GM12878 (cell line): ENCODE measurements at regions not wholly inside any gene's neighbourhood (a gene's known extent, or its start where the extent isn't known, plus 50 kb on each side); places are given as distances from the start of the nearest gene placed in this dataset.

ENCODE experiments used
- ATAC-seq: fragments of 200-7000 bp; cut with Tn5 transposase; 3 replicates; pipeline ENCODE4 v1.9.1; 2020; ENCODE audit warnings: mild to moderate bottlenecking, moderate library complexity
- BruUV-seq: library from RNA; stranded (reverse); fragments of 400-500 nt; replicated peaks from 2 replicates; lab custom pipeline; 2021; lab: Mats Ljungman, UMichigan
- CTCF ChIA-PET: fragments of 300-600 bp; sonication (Branson Sonifier 250); formaldehyde crosslinking; extraction: SDS; loops from one replicate; lab custom pipeline; 2021; ENCODE audit warnings: inconsistent platforms; lab: Yijun Ruan, JAX
- POLR2A ChIA-PET: fragments of 350-600 bp; formaldehyde crosslinking; extraction: SDS; loops from one replicate; lab custom pipeline; 2021; ENCODE audit warnings: inconsistent platforms; lab: Charles Lee
- RAD21 ChIA-PET: fragments of 300-600 bp; sonication (Branson Sonifier 250); formaldehyde crosslinking; loops from one replicate; lab custom pipeline; 2023; ENCODE audit warnings: antibody characterized with exemption; ENCODE audit not compliant: unreplicated experiment; lab: Charles Lee
- SMC1A ChIA-PET: fragments of 300-600 bp; sonication (Branson Sonifier 250); formaldehyde crosslinking; loops from one replicate; lab custom pipeline; 2023; ENCODE audit not compliant: unreplicated experiment, uncharacterized antibody; lab: Charles Lee
- DNase-seq: peaks from one replicate; pipeline ENCODE4 v3.0.0-alpha.2; 2011; ENCODE audit warnings: low read depth, low spot score
- FAIRE-seq: peaks from 3 replicates; lab custom pipeline; 2011; peaks lifted over from hg19 to GRCh38; lab: Jason Lieb, UNC
- H2AFZ ChIP-seq: 2 replicates; pipeline ENCODE4 v1.6.0; 2011; ENCODE audit warnings: low read depth, low read length, control low read depth; ENCODE audit not compliant: control insufficient read depth
- H3K27ac ChIP-seq: 2 replicates; pipeline ENCODE4 v1.5.1; 2011; ENCODE audit warnings: control low read depth; ENCODE audit not compliant: control insufficient read depth, insufficient read depth
- H3K27me3 ChIP-seq, 2 experiments: replicated peaks in 1 of 2; 2 replicates each; pipeline versions ENCODE4 v1.6.0 to v1.6.1; 2011; ENCODE audit warnings: low read length in 1 of 2; ENCODE audit not compliant: control insufficient read depth in 2 of 2, insufficient read depth in 2 of 2
- H3K36me3 ChIP-seq, 2 experiments: 2 replicates each; pipeline ENCODE4 v1.5.1; 2011; ENCODE audit warnings: low read length in 1 of 2; ENCODE audit not compliant: control insufficient read depth in 2 of 2, insufficient read depth in 2 of 2
- H3K4me1 ChIP-seq: 2 replicates; pipeline ENCODE4 v1.6.1; 2011; ENCODE audit warnings: mild to moderate bottlenecking, low read length, moderate library complexity, mixed read lengths; ENCODE audit not compliant: control insufficient read depth, insufficient read depth
- H3K4me2 ChIP-seq: 2 replicates; pipeline ENCODE4 v1.6.0; 2011; ENCODE audit warnings: control low read depth; ENCODE audit not compliant: control insufficient read depth, insufficient read depth
- H3K4me3 ChIP-seq: fragments of 200-600 bp; sonication (generic); 2 replicates; pipeline ENCODE4 v1.5.1; 2016
- H3K79me2 ChIP-seq: 2 replicates; pipeline ENCODE4 v1.6.0; 2011; ENCODE audit warnings: low read length; ENCODE audit not compliant: control insufficient read depth, insufficient read depth
- H3K9ac ChIP-seq: 2 replicates; pipeline ENCODE4 v1.8.0; 2011; ENCODE audit warnings: low read length, control low read depth, mixed read lengths; ENCODE audit not compliant: control insufficient read depth, insufficient read depth
- H3K9me3 ChIP-seq: replicated peaks from 3 replicates; pipeline ENCODE4 v1.5.1; 2011; ENCODE audit warnings: mild to moderate bottlenecking, low read length; ENCODE audit not compliant: control insufficient read depth, insufficient read depth
- H4K20me1 ChIP-seq: 2 replicates; pipeline ENCODE4 v1.6.0; 2011; ENCODE audit not compliant: control insufficient read depth, insufficient read depth
- in situ Hi-C: fragments of 300-500 bp; cut with MboI; formaldehyde crosslinking; loops from 9 replicates; pipeline ENCODE4 v1.14.3; 2018; ENCODE audit warnings: mixed read lengths
- intact Hi-C: fragments of 100-400 bp; cut with micrococcal nuclease; formaldehyde crosslinking; loops from one replicate; pipeline ENCODE4 v1.14.2; 2022; ENCODE audit not compliant: unreplicated experiment
- TF ChIP-seq, protein P1 (sequence below): IDR thresholded peaks from 2 replicates; pipeline ENCODE4 v1.6.1; 2012; ENCODE audit warnings: improper control_type of control experiment, low read depth, low read length; ENCODE audit not compliant: insufficient replicate concordance
- TF ChIP-seq, protein P2 (sequence below): IDR thresholded peaks from 2 replicates; pipeline ENCODE4 v1.6.1; 2012; ENCODE audit warnings: mild to moderate bottlenecking, low read depth, low read length
- TF ChIP-seq, protein P3 (sequence below): fragments of 450-650 bp; formaldehyde crosslinking; IDR thresholded peaks from 2 replicates; pipeline ENCODE4 v1.4.0; 2022; ENCODE audit warnings: mild to moderate bottlenecking, moderate library complexity

GRCh38 chr2:150417278-150417677 lies 70.2 kb downstream of the RND3 start (continued):
- TF ChIP-seq, protein P1, sequence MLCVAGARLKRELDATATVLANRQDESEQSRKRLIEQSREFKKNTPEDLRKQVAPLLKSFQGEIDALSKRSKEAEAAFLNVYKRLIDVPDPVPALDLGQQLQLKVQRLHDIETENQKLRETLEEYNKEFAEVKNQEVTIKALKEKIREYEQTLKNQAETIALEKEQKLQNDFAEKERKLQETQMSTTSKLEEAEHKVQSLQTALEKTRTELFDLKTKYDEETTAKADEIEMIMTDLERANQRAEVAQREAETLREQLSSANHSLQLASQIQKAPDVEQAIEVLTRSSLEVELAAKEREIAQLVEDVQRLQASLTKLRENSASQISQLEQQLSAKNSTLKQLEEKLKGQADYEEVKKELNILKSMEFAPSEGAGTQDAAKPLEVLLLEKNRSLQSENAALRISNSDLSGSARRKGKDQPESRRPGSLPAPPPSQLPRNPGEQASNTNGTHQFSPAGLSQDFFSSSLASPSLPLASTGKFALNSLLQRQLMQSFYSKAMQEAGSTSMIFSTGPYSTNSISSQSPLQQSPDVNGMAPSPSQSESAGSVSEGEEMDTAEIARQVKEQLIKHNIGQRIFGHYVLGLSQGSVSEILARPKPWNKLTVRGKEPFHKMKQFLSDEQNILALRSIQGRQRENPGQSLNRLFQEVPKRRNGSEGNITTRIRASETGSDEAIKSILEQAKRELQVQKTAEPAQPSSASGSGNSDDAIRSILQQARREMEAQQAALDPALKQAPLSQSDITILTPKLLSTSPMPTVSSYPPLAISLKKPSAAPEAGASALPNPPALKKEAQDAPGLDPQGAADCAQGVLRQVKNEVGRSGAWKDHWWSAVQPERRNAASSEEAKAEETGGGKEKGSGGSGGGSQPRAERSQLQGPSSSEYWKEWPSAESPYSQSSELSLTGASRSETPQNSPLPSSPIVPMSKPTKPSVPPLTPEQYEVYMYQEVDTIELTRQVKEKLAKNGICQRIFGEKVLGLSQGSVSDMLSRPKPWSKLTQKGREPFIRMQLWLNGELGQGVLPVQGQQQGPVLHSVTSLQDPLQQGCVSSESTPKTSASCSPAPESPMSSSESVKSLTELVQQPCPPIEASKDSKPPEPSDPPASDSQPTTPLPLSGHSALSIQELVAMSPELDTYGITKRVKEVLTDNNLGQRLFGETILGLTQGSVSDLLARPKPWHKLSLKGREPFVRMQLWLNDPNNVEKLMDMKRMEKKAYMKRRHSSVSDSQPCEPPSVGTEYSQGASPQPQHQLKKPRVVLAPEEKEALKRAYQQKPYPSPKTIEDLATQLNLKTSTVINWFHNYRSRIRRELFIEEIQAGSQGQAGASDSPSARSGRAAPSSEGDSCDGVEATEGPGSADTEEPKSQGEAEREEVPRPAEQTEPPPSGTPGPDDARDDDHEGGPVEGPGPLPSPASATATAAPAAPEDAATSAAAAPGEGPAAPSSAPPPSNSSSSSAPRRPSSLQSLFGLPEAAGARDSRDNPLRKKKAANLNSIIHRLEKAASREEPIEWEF, result no peak
- TF ChIP-seq, protein P2, sequence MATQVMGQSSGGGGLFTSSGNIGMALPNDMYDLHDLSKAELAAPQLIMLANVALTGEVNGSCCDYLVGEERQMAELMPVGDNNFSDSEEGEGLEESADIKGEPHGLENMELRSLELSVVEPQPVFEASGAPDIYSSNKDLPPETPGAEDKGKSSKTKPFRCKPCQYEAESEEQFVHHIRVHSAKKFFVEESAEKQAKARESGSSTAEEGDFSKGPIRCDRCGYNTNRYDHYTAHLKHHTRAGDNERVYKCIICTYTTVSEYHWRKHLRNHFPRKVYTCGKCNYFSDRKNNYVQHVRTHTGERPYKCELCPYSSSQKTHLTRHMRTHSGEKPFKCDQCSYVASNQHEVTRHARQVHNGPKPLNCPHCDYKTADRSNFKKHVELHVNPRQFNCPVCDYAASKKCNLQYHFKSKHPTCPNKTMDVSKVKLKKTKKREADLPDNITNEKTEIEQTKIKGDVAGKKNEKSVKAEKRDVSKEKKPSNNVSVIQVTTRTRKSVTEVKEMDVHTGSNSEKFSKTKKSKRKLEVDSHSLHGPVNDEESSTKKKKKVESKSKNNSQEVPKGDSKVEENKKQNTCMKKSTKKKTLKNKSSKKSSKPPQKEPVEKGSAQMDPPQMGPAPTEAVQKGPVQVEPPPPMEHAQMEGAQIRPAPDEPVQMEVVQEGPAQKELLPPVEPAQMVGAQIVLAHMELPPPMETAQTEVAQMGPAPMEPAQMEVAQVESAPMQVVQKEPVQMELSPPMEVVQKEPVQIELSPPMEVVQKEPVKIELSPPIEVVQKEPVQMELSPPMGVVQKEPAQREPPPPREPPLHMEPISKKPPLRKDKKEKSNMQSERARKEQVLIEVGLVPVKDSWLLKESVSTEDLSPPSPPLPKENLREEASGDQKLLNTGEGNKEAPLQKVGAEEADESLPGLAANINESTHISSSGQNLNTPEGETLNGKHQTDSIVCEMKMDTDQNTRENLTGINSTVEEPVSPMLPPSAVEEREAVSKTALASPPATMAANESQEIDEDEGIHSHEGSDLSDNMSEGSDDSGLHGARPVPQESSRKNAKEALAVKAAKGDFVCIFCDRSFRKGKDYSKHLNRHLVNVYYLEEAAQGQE, result no peak

DNA sequence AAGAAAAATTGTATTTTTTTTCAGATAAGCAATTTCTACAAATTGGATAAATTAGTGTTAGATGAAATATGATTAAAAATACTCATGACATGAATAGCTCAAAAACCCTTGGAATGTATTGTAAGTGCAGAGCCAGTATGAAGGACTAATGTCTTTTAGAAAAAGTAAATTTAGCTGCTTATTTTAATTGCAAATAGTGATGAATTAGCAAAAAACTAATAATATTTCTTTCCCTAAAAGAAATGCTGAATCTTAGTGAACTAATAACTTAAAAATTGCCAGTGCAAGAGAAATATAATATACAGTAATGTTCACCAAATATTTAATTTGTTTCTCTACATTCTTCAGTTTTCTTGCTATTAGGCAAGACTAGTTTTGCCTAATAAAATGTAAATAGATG lies 72.4 kb downstream of the RND3 start:
- Histone ChIP-seq H3K4me3 (no peak overlapping the region), H3K9me3 (no peaks in the 10 kb centered on the region), H2AFZ (no peak overlapping the region), H3K4me1 (no peaks in the 10 kb centered on the region), H3K9ac (no peak overlapping the region), H3K27me3 (no peaks in the 10 kb centered on the region), H4K20me1 (no peaks in the 10 kb centered on the region), H3K36me3 (no peaks in the 10 kb centered on the region), H3K79me2 (no peaks in the 10 kb centered on the region), H3K27ac (no peak overlapping the region), H3K4me2 (no peak overlapping the region)
- no TSS peak for BruUV-seq
- TF ChIP-seq, protein P3, sequence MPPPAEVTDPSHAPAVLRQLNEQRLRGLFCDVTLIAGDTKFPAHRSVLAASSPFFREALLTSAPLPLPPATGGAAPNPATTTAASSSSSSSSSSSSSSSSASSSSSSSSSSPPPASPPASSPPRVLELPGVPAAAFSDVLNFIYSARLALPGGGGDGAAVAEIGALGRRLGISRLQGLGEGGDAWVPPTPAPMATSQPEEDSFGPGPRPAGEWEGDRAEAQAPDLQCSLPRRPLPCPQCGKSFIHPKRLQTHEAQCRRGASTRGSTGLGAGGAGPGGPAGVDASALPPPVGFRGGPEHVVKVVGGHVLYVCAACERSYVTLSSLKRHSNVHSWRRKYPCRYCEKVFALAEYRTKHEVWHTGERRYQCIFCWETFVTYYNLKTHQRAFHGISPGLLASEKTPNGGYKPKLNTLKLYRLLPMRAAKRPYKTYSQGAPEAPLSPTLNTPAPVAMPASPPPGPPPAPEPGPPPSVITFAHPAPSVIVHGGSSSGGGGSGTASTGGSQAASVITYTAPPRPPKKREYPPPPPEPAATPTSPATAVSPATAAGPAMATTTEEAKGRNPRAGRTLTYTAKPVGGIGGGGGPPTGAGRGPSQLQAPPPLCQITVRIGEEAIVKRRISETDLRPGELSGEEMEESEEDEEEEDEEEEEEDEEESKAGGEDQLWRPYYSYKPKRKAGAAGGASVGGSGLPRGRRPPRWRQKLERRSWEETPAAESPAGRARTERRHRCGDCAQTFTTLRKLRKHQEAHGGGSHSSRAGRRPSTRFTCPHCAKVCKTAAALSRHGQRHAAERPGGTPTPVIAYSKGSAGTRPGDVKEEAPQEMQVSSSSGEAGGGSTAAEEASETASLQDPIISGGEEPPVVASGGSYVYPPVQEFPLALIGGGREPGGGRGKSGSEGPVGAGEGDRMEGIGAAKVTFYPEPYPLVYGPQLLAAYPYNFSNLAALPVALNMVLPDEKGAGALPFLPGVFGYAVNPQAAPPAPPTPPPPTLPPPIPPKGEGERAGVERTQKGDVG (CRISPR knock-in tag), result no peak
- intact Hi-C loops, result no loop called here
- POLR2A ChIA-PET, result interaction anchor here (1.1 kb wide), 1 partner anchor 10 kb away, joined by 3 read pairs; no protein-coding TSS in a partner anchor
- in situ Hi-C loops, result no loop called here
- no peak for DNase-seq
- FAIRE-seq, result no peak
- RAD21 ChIA-PET, result no interaction called here
- CTCF ChIA-PET, result interaction anchor here (2.8 kb wide), 1 partner anchor 10 kb away, joined by 9 read pairs; no protein-coding TSS in a partner anchor
- no peak for ATAC-seq
- SMC1A ChIA-PET, result interaction anchor here (0.6 to 1.4 kb wide), 4 partner anchors 9 to 381 kb away, joined by 3 to 5 read pairs (median 3); no protein-coding TSS in a partner anchor
